SK-MEL-5 (cell line): ENCODE measurements at regions not wholly inside any gene's neighbourhood (a gene's known extent, or its start where the extent isn't known, plus 50 kb on each side); places are given as distances from the start of the nearest gene placed in this dataset.

Experiments
- DNase-seq: peaks from one replicate; pipeline ENCODE4 v3.0.0-alpha.2; 2016; ENCODE audit warnings: low read depth, low spot score
- in situ Hi-C: cut with HindIII; loops from 2 replicates; pipeline ENCODE4 v1.10.0; 2016; ENCODE audit warnings: low sequenced_read_pairs, high pct_unique_total_duplicates, low pct_unique_long_range_greater_than_20kb

- in situ Hi-C loops, result no loop called here
- no peak for DNase-seq
These were observed 67.2 kb upstream of the SATB2 start for GRCh38 chr2:199524689-199525574.

- DNase-seq, result no peak
These were observed 51.7 kb upstream of the SATB2 start for GRCh38 chr2:199509403-199509802.

More at GRCh38 chr2:199509403-199509802, 51.7 kb upstream of the SATB2 start:
- in situ Hi-C loops, result no loop called here
